Fibroblast of lung (primary cell): ENCODE measurements at regions not wholly inside any gene's neighbourhood (a gene's known extent, or its start where the extent isn't known, plus 50 kb on each side); places are given as distances from the start of the nearest gene placed in this dataset.

Source experiments
- EZH2 ChIP-seq: IDR thresholded peaks from 2 replicates; pipeline ENCODE4 v1.5.1; 2012; ENCODE audit warnings: low read length, control low read depth, mild to moderate bottlenecking; ENCODE audit errors: missing control alignments
- TF ChIP-seq, protein P1 (sequence below), 2 donors: IDR thresholded peaks in 1 of 2; conservative IDR thresholded peaks in 1 of 2; 1 replicate in 1 of 2; 2 replicates in 1 of 2; pipeline ENCODE4 v1.5.1; 2011 to 2012; ENCODE audit warnings: low read length in 2 of 2, control low read depth in 1 of 2, inconsistent platforms in 1 of 2, low read depth in 1 of 2, mild to moderate bottlenecking in 1 of 2

DNA sequence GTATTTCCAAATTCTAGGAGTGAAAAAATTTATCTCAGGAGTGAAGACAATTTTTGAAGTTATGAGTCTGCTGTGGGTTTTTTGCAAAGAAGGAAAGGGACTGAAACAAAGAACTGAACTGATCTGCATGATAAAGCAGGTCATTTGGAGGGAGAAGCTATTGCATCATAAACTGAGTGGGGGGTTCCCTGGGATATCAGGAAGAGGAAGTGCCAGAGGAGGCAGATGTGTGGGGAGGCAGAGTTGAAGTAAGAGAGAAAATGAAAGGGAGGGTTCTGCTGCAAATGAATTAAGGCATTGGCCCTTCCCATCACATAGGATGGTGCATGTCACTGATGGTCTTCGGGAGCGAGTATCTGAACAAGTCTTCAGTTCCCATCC is 379.2 kb downstream of the VPS13C start:
- TF ChIP-seq EZH2: no peak
- TF ChIP-seq, protein P1, sequence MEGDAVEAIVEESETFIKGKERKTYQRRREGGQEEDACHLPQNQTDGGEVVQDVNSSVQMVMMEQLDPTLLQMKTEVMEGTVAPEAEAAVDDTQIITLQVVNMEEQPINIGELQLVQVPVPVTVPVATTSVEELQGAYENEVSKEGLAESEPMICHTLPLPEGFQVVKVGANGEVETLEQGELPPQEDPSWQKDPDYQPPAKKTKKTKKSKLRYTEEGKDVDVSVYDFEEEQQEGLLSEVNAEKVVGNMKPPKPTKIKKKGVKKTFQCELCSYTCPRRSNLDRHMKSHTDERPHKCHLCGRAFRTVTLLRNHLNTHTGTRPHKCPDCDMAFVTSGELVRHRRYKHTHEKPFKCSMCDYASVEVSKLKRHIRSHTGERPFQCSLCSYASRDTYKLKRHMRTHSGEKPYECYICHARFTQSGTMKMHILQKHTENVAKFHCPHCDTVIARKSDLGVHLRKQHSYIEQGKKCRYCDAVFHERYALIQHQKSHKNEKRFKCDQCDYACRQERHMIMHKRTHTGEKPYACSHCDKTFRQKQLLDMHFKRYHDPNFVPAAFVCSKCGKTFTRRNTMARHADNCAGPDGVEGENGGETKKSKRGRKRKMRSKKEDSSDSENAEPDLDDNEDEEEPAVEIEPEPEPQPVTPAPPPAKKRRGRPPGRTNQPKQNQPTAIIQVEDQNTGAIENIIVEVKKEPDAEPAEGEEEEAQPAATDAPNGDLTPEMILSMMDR (conservative IDR thresholded peaks at IDR 0.05 in 1 of 2, IDR thresholded peaks at IDR 0.05 in 1 of 2; ENCODE audit: low read depth in 1 of 2, low read length in 2 of 2): no peak
